DOHH2 (cell line): ENCODE measurements at regions not wholly inside any gene's neighbourhood (a gene's known extent, or its start where the extent isn't known, plus 50 kb on each side); places are given as distances from the start of the nearest gene placed in this dataset.

Experiments
- H3F3A ChIP-seq: fragments of 200-600 bp; sonication (generic), shearing (Covaris generic); 2 replicates; pipeline ENCODE4 v1.6.0; 2016; ENCODE audit warnings: antibody characterized with exemption, mild to moderate bottlenecking; ENCODE audit not compliant: control insufficient read depth, insufficient read depth
- H3K27ac ChIP-seq: fragments of 200-600 bp; sonication (generic); 2 replicates; pipeline ENCODE4 v1.5.1; 2014; ENCODE audit warnings: low read depth, mild to moderate bottlenecking, low read length, moderate library complexity
- H3K27me3 ChIP-seq: fragments of 200-600 bp; sonication (generic); 2 replicates; pipeline ENCODE4 v1.6.1; 2014; ENCODE audit warnings: mild to moderate bottlenecking, low read length, mixed read lengths; ENCODE audit not compliant: control insufficient read depth
- H3K36me3 ChIP-seq: fragments of 200-600 bp; sonication (generic); 2 replicates; pipeline ENCODE4 v1.6.1; 2014; ENCODE audit warnings: mild to moderate bottlenecking, low read length, moderate library complexity, mixed read lengths; ENCODE audit not compliant: control insufficient read depth
- H3K4me1 ChIP-seq: fragments of 200-600 bp; sonication (generic); 2 replicates; pipeline ENCODE4 v1.6.1; 2014; ENCODE audit warnings: mild to moderate bottlenecking, low read length, mixed read lengths; ENCODE audit not compliant: control insufficient read depth
- H3K4me2 ChIP-seq: fragments of 200-600 bp; sonication (generic); 2 replicates; pipeline ENCODE4 v1.6.0; 2014; ENCODE audit warnings: mild to moderate bottlenecking, low read length, moderate library complexity
- H3K4me3 ChIP-seq: fragments of 200-600 bp; sonication (generic); 2 replicates; pipeline ENCODE4 v1.5.1; 2014; ENCODE audit warnings: mild to moderate bottlenecking, low read length, mixed read lengths
- H3K79me2 ChIP-seq: fragments of 200-600 bp; sonication (generic); 2 replicates; pipeline ENCODE4 v1.6.1; 2014; ENCODE audit warnings: mild to moderate bottlenecking, low read length, mixed read lengths; ENCODE audit not compliant: control insufficient read depth
- H3K9me2 ChIP-seq: fragments of 200-600 bp; sonication (generic); replicated peaks from 2 replicates; pipeline ENCODE4 v1.6.1; 2014; ENCODE audit warnings: mild to moderate bottlenecking, low read length, mixed read lengths; ENCODE audit not compliant: control insufficient read depth
- H3K9me3 ChIP-seq: fragments of 200-600 bp; sonication (generic); 2 replicates; pipeline ENCODE4 v1.6.1; 2014; ENCODE audit warnings: antibody characterized with exemption, low read length, mixed read lengths; ENCODE audit not compliant: control insufficient read depth, insufficient read depth
- H4K20me1 ChIP-seq: fragments of 200-600 bp; sonication (generic); 2 replicates; pipeline ENCODE4 v1.6.0; 2014; ENCODE audit warnings: low read depth, mild to moderate bottlenecking, antibody characterized with exemption, low read length, moderate library complexity; ENCODE audit not compliant: control insufficient read depth, insufficient read depth
- CTCF ChIP-seq: fragments of 200-600 bp; sonication (generic); IDR thresholded peaks from one replicate; pipeline ENCODE4 v1.5.1; 2014; ENCODE audit warnings: antibody characterized with exemption, mild to moderate bottlenecking, low read depth, low read length; ENCODE audit not compliant: poor library complexity, severe bottlenecking
- EZH2phosphoT487 ChIP-seq: fragments of 200-600 bp; sonication (generic); IDR thresholded peaks from 2 replicates; pipeline ENCODE4 v1.6.1; 2017; ENCODE audit warnings: borderline replicate concordance, mild to moderate bottlenecking, antibody characterized with exemption, low read length, moderate library complexity, mixed read lengths

DNA sequence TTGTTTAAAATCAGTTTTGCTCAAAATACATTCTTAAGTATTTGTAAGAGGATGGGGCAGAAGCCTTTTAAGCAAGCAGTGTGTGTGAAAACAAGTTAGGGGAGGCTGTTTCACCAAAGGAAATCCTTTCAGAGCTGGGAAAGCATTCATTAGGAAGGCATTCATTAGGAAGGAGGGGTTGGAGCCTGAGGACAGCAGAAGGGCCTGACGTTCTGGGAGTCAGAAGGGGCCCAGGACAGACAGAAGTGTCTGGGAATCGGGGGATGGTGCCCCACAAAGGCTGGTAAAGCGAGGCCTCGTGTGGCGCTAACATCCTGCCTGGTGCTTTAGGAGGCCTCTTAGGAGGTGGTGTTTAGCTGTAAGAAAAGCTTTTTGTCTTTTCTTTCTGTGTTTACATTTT, 80.6 kb upstream of the NXT1 start:
- Histone ChIP-seq H3K4me3 (no peak overlapping the region), H3F3A (no peaks in the 10 kb centered on the region), H3K9me3 (peaks cover 13% of the 10 kb centered on the region), H3K9me2 (no peaks in the 10 kb centered on the region), H3K4me2 (no peak overlapping the region), H3K36me3 (no peaks in the 10 kb centered on the region), H4K20me1 (no peaks in the 10 kb centered on the region), H3K4me1 (no peaks in the 10 kb centered on the region), H3K27ac (no peak overlapping the region), H3K27me3 (no peaks in the 10 kb centered on the region), H3K79me2 (no peaks in the 10 kb centered on the region)
- TF ChIP-seq CTCF: no peak
- no peak for TF ChIP-seq EZH2phosphoT487

DNA sequence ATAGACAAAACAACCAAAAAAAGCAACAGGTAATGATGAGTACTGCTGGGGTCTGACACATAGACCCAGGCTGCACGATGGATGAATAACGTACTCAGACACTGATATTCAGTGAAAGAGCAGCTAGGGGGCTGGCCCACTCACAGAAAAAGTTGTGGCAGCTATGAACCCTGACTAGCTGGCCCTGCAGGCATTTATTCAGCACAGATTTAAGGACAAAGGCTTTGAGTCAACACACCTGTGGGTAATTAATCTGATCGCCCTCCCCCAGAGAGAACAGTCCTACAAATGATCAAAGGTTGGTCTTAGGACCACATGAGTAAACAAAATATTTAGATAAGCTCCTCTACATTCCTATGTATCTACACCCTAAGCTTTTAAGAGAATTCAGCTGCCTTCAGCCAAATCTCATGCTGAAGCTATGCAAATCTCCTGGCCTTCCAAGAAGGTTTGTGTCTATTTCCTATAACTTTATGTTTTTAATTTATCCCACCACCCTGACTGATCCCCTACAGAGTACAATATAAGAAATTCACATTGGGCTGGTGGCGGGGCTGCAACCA, 81.7 kb upstream of the NXT1 start:
- no peaks in the 10 kb centered on the region for H3F3A ChIP-seq
- no peak overlapping the region for H3K27ac ChIP-seq
- H4K20me1 ChIP-seq: no peaks in the 10 kb centered on the region
- H3K9me3 ChIP-seq: peaks cover 13% of the 10 kb centered on the region
- H3K4me1 ChIP-seq: no peaks in the 10 kb centered on the region
- no peaks in the 10 kb centered on the region for H3K9me2 ChIP-seq
- H3K79me2 ChIP-seq: no peaks in the 10 kb centered on the region
- no peaks in the 10 kb centered on the region for H3K27me3 ChIP-seq
- H3K4me2 ChIP-seq: no peak overlapping the region
- no peaks in the 10 kb centered on the region for H3K36me3 ChIP-seq
- H3K4me3 ChIP-seq: no peak overlapping the region
- no peak for TF ChIP-seq EZH2phosphoT487
- TF ChIP-seq CTCF: no peak

- TF ChIP-seq CTCF (no peak), EZH2phosphoT487 (no peak)
- Histone ChIP-seq H3K4me3 (no peak overlapping the region), H3K4me1 (no peaks in the 10 kb centered on the region), H3K79me2 (no peaks in the 10 kb centered on the region), H3K27me3 (no peaks in the 10 kb centered on the region), H3F3A (no peaks in the 10 kb centered on the region), H3K27ac (no peak overlapping the region), H3K9me3 (peaks cover 13% of the 10 kb centered on the region), H3K9me2 (no peaks in the 10 kb centered on the region), H3K4me2 (no peak overlapping the region), H3K36me3 (no peaks in the 10 kb centered on the region), H4K20me1 (no peaks in the 10 kb centered on the region)
Measured at GRCh38 chr20:23267909-23268308, 82.7 kb upstream of the NXT1 start.
